CD4-positive, alpha-beta T cell (primary cell): ENCODE measurements at regions not wholly inside any gene's neighbourhood (a gene's known extent, or its start where the extent isn't known, plus 50 kb on each side); places are given as distances from the start of the nearest gene placed in this dataset.

ENCODE experiments used
- ATAC-seq: fragments of 200-7000 bp; cut with Tn5 transposase; one replicate; pipeline ENCODE4 v1.10.0; 2022; ENCODE audit warnings: mild to moderate bottlenecking; ENCODE audit not compliant: poor library complexity
- CTCF ChIA-PET: fragments of 350-600 bp; sonication (Branson Sonifier 250); formaldehyde crosslinking; loops from one replicate; lab custom pipeline; 2021; ENCODE audit warnings: antibody characterized with exemption, inconsistent platforms; lab: Charles Lee
- POLR2A ChIA-PET: fragments of 350-600 bp; sonication (Branson Sonifier 250); formaldehyde crosslinking; loops from one replicate; lab custom pipeline; 2021; ENCODE audit warnings: antibody characterized with exemption, inconsistent platforms; lab: Charles Lee
- DNase-seq, 14 experiments: peaks; one replicate each; pipeline ENCODE4 v3.0.0-alpha.2; 2013 to 2020; ENCODE audit warnings: mixed read lengths in 2 of 14
- H3K27ac ChIP-seq, 2 donors: one replicate each; pipeline versions ENCODE4 v1.5.1 to v1.7.0; 2013; ENCODE audit warnings: low read length in 2 of 2, low read depth in 1 of 2, mild to moderate bottlenecking in 1 of 2
- H3K27me3 ChIP-seq, 2 experiments: 1 replicate in 1 of 2; 2 replicates in 1 of 2; pipeline versions ENCODE4 v1.6.1 to v1.7.0; 2013; ENCODE audit warnings: low read length in 2 of 2, control low read depth in 1 of 2, mild to moderate bottlenecking in 1 of 2, moderate library complexity in 1 of 2; ENCODE audit not compliant: insufficient read depth in 2 of 2, control insufficient read depth in 1 of 2
- H3K36me3 ChIP-seq: one replicate; pipeline ENCODE4 v1.6.1; 2013; ENCODE audit warnings: low read length, control low read depth; ENCODE audit not compliant: insufficient read depth
- H3K4me1 ChIP-seq: one replicate; pipeline ENCODE4 v1.6.1; 2013; ENCODE audit warnings: low read length, control low read depth; ENCODE audit not compliant: insufficient read depth
- H3K4me3 ChIP-seq: one replicate; pipeline ENCODE4 v1.5.1; 2013; ENCODE audit warnings: mild to moderate bottlenecking, low read length, moderate library complexity
- H3K9me3 ChIP-seq, 2 experiments: 1 replicate in 1 of 2; 2 replicates in 1 of 2; pipeline versions ENCODE4 v1.6.1 to v1.7.0; 2013; ENCODE audit warnings: low read length in 2 of 2, mild to moderate bottlenecking in 2 of 2, control low read depth in 1 of 2, moderate library complexity in 1 of 2; ENCODE audit not compliant: control insufficient read depth in 1 of 2, insufficient read depth in 1 of 2
- H3K27ac Mint-ChIP-seq: one replicate; pipeline ENCODE4 v1.8.0; 2020; ENCODE audit warnings: mixed read lengths
- H3K27me3 Mint-ChIP-seq: one replicate; pipeline ENCODE4 v1.8.0; 2021; ENCODE audit warnings: mixed read lengths
- H3K36me3 Mint-ChIP-seq: one replicate; pipeline ENCODE4 v1.8.0; 2021; ENCODE audit warnings: low read depth, mixed read lengths
- H3K4me1 Mint-ChIP-seq: one replicate; pipeline ENCODE4 v1.8.0; 2021; ENCODE audit warnings: low read depth, mixed read lengths
- H3K4me3 Mint-ChIP-seq: one replicate; pipeline ENCODE4 v1.8.0; 2020; ENCODE audit warnings: mild to moderate bottlenecking, mixed read lengths
- H3K9me3 Mint-ChIP-seq: one replicate; pipeline ENCODE4 v1.8.0; 2020; ENCODE audit warnings: mixed read lengths
- intact Hi-C, 2 experiments: fragments of 100-400 bp; cut with DNase I in 1 of 2; cut with micrococcal nuclease in 1 of 2; formaldehyde crosslinking; loops; one replicate each; pipeline versions ENCODE4 v1.15.1 to v1.9.0; 2023 to 2025; cut with DNase I, micrococcal nuclease
- TF ChIP-seq, protein P1 (sequence below): fragments of 200-600 bp; IDR thresholded peaks from one replicate; pipeline ENCODE4 v1.8.0; 2022; ENCODE audit warnings: antibody characterized with exemption, mild to moderate bottlenecking

GRCh38 chr1:229782469-229782868, 156.4 kb downstream of the URB2 start:
- intact Hi-C loops, result no loop called here
- ChIA-PET CTCF (no interaction called here), POLR2A (no interaction called here)
- Histone ChIP-seq H3K9me3 (peaks cover 0 to 9% of the 10 kb centered on the region in 2 experiments), H3K4me3 (no peak overlapping the region), H3K36me3 (no peaks in the 10 kb centered on the region), H3K4me1 (no peaks in the 10 kb centered on the region), H3K27ac (no peak overlapping the region), H3K27me3 (peaks cover 0 to 2% of the 10 kb centered on the region in 2 experiments)
- Mint-ChIP-seq H3K4me3 (no peak overlapping the region), H3K9me3 (no peaks in the 10 kb centered on the region), H3K27me3 (peaks cover 5% of the 10 kb centered on the region), H3K4me1 (no peaks in the 10 kb centered on the region), H3K36me3 (no peaks in the 10 kb centered on the region), H3K27ac (no peak overlapping the region)
- TF ChIP-seq, protein P1, sequence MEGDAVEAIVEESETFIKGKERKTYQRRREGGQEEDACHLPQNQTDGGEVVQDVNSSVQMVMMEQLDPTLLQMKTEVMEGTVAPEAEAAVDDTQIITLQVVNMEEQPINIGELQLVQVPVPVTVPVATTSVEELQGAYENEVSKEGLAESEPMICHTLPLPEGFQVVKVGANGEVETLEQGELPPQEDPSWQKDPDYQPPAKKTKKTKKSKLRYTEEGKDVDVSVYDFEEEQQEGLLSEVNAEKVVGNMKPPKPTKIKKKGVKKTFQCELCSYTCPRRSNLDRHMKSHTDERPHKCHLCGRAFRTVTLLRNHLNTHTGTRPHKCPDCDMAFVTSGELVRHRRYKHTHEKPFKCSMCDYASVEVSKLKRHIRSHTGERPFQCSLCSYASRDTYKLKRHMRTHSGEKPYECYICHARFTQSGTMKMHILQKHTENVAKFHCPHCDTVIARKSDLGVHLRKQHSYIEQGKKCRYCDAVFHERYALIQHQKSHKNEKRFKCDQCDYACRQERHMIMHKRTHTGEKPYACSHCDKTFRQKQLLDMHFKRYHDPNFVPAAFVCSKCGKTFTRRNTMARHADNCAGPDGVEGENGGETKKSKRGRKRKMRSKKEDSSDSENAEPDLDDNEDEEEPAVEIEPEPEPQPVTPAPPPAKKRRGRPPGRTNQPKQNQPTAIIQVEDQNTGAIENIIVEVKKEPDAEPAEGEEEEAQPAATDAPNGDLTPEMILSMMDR, result no peak
- no peak for ATAC-seq
- DNase-seq, result no peak

DNA sequence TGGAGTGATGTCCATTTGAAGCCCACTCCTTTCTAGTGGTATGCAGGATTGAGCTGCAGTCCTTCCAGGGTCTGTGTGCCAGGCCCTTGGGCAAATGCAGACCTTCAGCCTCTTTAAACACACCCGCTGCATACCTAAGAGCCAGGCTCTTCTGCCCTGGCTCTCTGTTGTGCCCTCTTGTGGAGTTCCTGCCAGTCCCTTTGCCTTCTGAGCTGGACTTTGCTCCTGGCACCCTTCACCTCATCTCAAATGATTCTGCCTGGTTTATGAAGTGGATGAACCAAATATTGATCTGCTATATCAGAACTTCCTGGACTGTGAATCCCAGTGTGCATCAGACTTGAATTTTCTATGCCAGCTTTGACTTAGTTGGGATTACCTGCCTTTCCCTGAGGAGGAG, 158.8 kb downstream of the URB2 start:
- TF ChIP-seq, protein P1, result no peak
- Mint-ChIP-seq H3K27ac (no peak overlapping the region), H3K9me3 (peaks cover 4% of the 10 kb centered on the region), H3K4me1 (no peaks in the 10 kb centered on the region), H3K4me3 (no peak overlapping the region), H3K27me3 (peaks cover 5% of the 10 kb centered on the region), H3K36me3 (no peaks in the 10 kb centered on the region)
- no peak overlapping the region for H3K27ac ChIP-seq
- POLR2A ChIA-PET, result no interaction called here
- CTCF ChIA-PET, result no interaction called here
- intact Hi-C loops, result no loop called here
- H3K27me3 ChIP-seq, result peaks cover 0 to 2% of the 10 kb centered on the region in 2 experiments
- DNase-seq (no peak), ATAC-seq (no peak)
- no peak overlapping the region for H3K4me3 ChIP-seq
- no peaks in the 10 kb centered on the region for H3K36me3 ChIP-seq
- H3K9me3 ChIP-seq, result peaks cover 0 to 4% of the 10 kb centered on the region in 2 experiments
- no peaks in the 10 kb centered on the region for H3K4me1 ChIP-seq

DNA sequence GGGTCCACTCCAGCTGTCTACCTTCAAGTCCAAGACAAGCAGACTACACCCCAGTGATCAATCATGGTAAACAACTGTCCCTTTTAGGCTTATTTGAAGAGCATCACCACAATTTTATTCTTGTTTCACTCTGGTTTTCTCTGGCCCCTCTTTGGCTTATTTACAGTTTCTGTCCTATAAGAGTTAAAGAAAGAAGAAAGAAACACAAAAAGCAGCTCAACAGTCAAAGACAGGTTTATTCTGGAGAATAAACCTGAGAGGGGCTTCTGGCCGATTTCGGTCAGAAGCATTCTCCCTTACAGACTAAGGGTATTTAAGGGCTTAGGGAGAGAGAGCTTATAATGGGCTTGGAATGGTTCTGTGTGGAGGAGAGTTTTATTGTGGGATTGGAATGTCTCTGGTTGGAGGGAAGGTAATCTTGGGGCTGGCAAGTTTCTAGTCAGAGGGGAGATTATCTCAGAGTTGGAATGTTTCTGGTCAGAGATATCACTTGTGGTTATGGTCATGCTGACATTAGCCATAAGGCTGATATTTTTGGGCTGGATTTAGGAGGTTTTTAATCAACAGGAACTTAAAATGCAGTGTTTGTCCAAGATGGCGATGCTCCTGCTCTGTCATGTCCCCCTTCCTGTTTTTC, 161.0 kb downstream of the URB2 start:
- intact Hi-C loops, result no loop called here
- Histone ChIP-seq H3K27ac (no peak overlapping the region), H3K4me3 (no peak overlapping the region), H3K27me3 (peaks cover 0 to 2% of the 10 kb centered on the region in 2 experiments), H3K9me3 (no peaks in the 10 kb centered on the region), H3K36me3 (no peaks in the 10 kb centered on the region), H3K4me1 (no peaks in the 10 kb centered on the region)
- H3K27me3 Mint-ChIP-seq, result peaks cover 5% of the 10 kb centered on the region
- no peak for ATAC-seq
- ChIA-PET POLR2A (no interaction called here), CTCF (no interaction called here)
- no peaks in the 10 kb centered on the region for H3K4me1 Mint-ChIP-seq
- no peak overlapping the region for H3K4me3 Mint-ChIP-seq
- TF ChIP-seq, protein P1, result no peak
- H3K27ac Mint-ChIP-seq, result no peak overlapping the region
- DNase-seq, result no peak
- no peaks in the 10 kb centered on the region for H3K36me3 Mint-ChIP-seq
- peaks cover 4% of the 10 kb centered on the region for H3K9me3 Mint-ChIP-seq
